Spleen (tissue), 11 donors: ENCODE measurements at regions not wholly inside any gene's neighbourhood (a gene's known extent, or its start where the extent isn't known, plus 50 kb on each side); places are given as distances from the start of the nearest gene placed in this dataset.

Source experiments
- DNase-seq: peaks from one replicate; pipeline ENCODE4 v3.0.0-alpha.2; 2020
- H3K27ac ChIP-seq, 8 donors: fragments of 200-600 bp; sonication (generic) in 7 of 8; 1 replicate in 4 of 8; 2 replicates in 4 of 8; pipeline versions ENCODE4 v1.5.0 to v1.8.0; 2016 to 2021; ENCODE audit warnings: inconsistent platforms in 4 of 8, mild to moderate bottlenecking in 4 of 8, moderate library complexity in 1 of 8
- H3K27me3 ChIP-seq, 7 donors: fragments of 200-600 bp; sonication (generic) in 6 of 7; replicated peaks in 1 of 7; 1 replicate in 4 of 7; 2 replicates in 3 of 7; pipeline versions ENCODE4 v1.5.0 to v1.8.0; 2016 to 2021; ENCODE audit warnings: inconsistent platforms in 3 of 7, mild to moderate bottlenecking in 1 of 7
- H3K36me3 ChIP-seq, 6 donors: fragments of 200-600 bp; sonication (generic) in 5 of 6; 1 replicate in 4 of 6; 2 replicates in 2 of 6; pipeline versions ENCODE4 v1.5.0 to v1.8.0; 2016 to 2021; ENCODE audit warnings: inconsistent platforms in 2 of 6
- H3K4me1 ChIP-seq, 6 donors: fragments of 200-600 bp; sonication (generic) in 5 of 6; 1 replicate in 3 of 6; 2 replicates in 3 of 6; pipeline versions ENCODE4 v1.5.0 to v1.8.0; 2016 to 2021; ENCODE audit warnings: inconsistent platforms in 3 of 6
- H3K4me3 ChIP-seq, 8 donors: fragments of 200-600 bp; sonication (generic) in 7 of 8; 1 replicate in 4 of 8; 2 replicates in 4 of 8; pipeline versions ENCODE4 v1.5.0 to v1.8.0; 2016 to 2021; ENCODE audit warnings: inconsistent platforms in 4 of 8, mild to moderate bottlenecking in 4 of 8, moderate library complexity in 2 of 8
- H3K9me3 ChIP-seq, 8 donors: fragments of 200-600 bp; sonication (generic) in 7 of 8; 1 replicate in 4 of 8; 2 replicates in 4 of 8; pipeline versions ENCODE4 v1.5.0 to v1.8.0; 2016 to 2021; ENCODE audit warnings: inconsistent platforms in 4 of 8
- POLR2A ChIP-seq, 3 donors: fragments of 450-650 bp; IDR thresholded peaks; one replicate each; pipeline ENCODE4 v1.5.1; 2017; ENCODE audit warnings: antibody characterized with exemption in 3 of 3, mild to moderate bottlenecking in 1 of 3
- POLR2AphosphoS5 ChIP-seq, 3 donors: sonication (generic); formaldehyde crosslinking; IDR thresholded peaks; one replicate each; pipeline ENCODE4 v1.5.1; 2017; ENCODE audit warnings: antibody characterized with exemption in 3 of 3
- WGBS, 5 donors: extraction: QIAGEN DNeasy Blood & Tissue Kit in 3 of 5; methylation state at CpG; one replicate each; pipeline versions ENCODE4 v1.1.5 to v1.1.7; 2013 to 2018; 5-methylcytosine and 5-hydroxymethylcytosine counted together
- intact Hi-C: fragments of 100-400 bp; cut with DNase I; formaldehyde crosslinking; loops from one replicate; pipeline ENCODE4 v1.15.0; 2023; ENCODE audit warnings: low total_unique reads
- TF ChIP-seq, protein P1 (sequence below), 11 experiments: fragments of 200-600 bp in 7 of 11; fragments of 450-650 bp in 4 of 11; sonication (generic) in 4 of 11; IDR thresholded peaks in 8 of 11; conservative IDR thresholded peaks in 3 of 11; 1 replicate in 7 of 11; 2 replicates in 4 of 11; pipeline versions ENCODE4 v1.4.0 to v1.8.0; 2016 to 2021; ENCODE audit warnings: antibody characterized with exemption in 11 of 11, inconsistent platforms in 4 of 11, mild to moderate bottlenecking in 1 of 11
- donor health status: healthy with polysubstance abuse.
- donor health status: DM: no; HTN: no; CAD: no; lungs with moderate emphysema.
- donor health status: DM: no; HTN: no; CAD: no.
- donor health status: Bipolar disorder and iron deficiency.
- donor health status: healthy.
- donor health status: DM: no; HTN: no; CAD: no.
- donor health status: DM: yes; HTN: yes; CAD: no.

DNA sequence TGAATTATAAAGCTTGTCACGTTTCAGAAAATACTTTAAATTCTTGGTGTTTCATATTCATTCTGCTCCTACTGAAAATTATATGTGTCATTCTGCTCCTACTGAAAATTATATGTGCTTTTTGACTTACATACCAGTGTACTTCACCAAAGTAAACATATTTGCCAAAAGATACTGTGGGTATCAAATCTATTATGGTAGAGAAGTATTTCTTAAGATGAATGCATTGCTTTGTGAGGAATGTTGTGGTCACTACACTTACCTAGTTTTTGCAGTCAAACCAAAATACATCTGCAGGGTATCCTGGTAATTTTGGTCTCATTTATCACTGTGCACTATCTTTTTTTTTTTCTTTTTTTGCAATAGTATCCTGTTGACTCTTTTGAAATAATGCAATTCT, 287.7 kb upstream of the MAD2L1 start:
- H3K4me3 ChIP-seq = no peak overlapping the region
- TF ChIP-seq, protein P1, sequence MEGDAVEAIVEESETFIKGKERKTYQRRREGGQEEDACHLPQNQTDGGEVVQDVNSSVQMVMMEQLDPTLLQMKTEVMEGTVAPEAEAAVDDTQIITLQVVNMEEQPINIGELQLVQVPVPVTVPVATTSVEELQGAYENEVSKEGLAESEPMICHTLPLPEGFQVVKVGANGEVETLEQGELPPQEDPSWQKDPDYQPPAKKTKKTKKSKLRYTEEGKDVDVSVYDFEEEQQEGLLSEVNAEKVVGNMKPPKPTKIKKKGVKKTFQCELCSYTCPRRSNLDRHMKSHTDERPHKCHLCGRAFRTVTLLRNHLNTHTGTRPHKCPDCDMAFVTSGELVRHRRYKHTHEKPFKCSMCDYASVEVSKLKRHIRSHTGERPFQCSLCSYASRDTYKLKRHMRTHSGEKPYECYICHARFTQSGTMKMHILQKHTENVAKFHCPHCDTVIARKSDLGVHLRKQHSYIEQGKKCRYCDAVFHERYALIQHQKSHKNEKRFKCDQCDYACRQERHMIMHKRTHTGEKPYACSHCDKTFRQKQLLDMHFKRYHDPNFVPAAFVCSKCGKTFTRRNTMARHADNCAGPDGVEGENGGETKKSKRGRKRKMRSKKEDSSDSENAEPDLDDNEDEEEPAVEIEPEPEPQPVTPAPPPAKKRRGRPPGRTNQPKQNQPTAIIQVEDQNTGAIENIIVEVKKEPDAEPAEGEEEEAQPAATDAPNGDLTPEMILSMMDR (IDR thresholded peaks at IDR 0.05 in 8 of 11, conservative IDR thresholded peaks at IDR 0.05 in 3 of 11) = no peak
- no peak for TF ChIP-seq POLR2A (IDR thresholded peaks at IDR 0.05)
- no peak for TF ChIP-seq POLR2AphosphoS5 (IDR thresholded peaks at IDR 0.05)
- no peaks in the 10 kb centered on the region for H3K9me3 ChIP-seq
- 41 to 62% (median 46%) methylated on average over 1 of the region's 1 CpG for WGBS, 5 donors
- intact Hi-C loops = no loop called here
- H3K36me3 ChIP-seq = no peaks in the 10 kb centered on the region
- no peaks in the 10 kb centered on the region for H3K4me1 ChIP-seq
- no peak for DNase-seq
- H3K27me3 ChIP-seq = no peaks in the 10 kb centered on the region
- H3K27ac ChIP-seq = no peak overlapping the region

DNA sequence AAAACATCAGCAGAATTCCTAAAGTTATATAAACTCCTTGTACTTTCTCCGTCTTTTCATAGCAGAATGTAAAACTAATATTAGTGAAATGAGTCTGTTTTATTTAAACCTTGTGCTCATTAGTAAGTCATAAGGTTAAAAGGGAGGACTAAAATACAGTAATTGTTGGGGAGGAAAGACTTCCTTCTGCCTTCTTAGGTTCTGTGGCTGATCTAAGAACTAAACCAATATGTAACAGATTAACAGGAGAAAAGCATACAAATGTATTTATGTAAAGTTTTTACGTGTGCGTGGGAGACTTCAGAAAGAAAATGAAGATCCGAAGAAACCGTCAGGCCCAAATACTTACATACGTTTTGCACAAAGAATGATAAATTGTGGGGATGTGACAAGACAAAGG, 286.6 kb upstream of the MAD2L1 start:
- no peak overlapping the region for H3K4me3 ChIP-seq
- DNase-seq = no peak
- intact Hi-C loops = no loop called here
- TF ChIP-seq POLR2AphosphoS5 (IDR thresholded peaks at IDR 0.05) (no peak), POLR2A (IDR thresholded peaks at IDR 0.05) (no peak)
- TF ChIP-seq, protein P1 (IDR thresholded peaks at IDR 0.05 in 8 of 11, conservative IDR thresholded peaks at IDR 0.05 in 3 of 11) = no peak
- no peaks in the 10 kb centered on the region for H3K36me3 ChIP-seq
- no peaks in the 10 kb centered on the region for H3K4me1 ChIP-seq
- H3K9me3 ChIP-seq = no peaks in the 10 kb centered on the region
- H3K27me3 ChIP-seq = no peaks in the 10 kb centered on the region
- H3K27ac ChIP-seq = no peak overlapping the region
- WGBS, 5 donors = 68 to 78% (median 73%) methylated on average over 6 of the region's 6 CpGs

DNA sequence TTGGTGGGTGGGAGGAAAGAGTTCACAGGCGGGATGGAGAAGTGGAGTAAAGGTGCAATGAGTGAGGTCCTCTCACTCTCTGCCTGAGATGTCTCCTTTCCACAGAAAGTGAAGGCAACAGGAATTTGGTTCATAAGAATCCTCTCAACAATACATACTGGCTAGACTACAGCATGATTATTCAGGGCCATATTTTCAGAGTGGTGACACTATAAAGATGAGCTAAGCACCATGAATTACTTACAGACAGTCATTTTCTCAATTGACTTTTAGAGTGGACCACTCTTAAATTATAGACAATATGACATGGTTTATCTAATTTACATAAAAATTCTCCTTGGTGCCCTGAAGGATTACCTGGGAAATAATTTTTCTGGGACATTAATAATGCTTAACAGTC, 286.1 kb upstream of the MAD2L1 start:
- 87 to 97% (median 92%) methylated on average over 1 of the region's 1 CpG for WGBS, 5 donors
- DNase-seq = no peak
- H3K27me3 ChIP-seq = no peaks in the 10 kb centered on the region
- TF ChIP-seq POLR2A (IDR thresholded peaks at IDR 0.05) (no peak), POLR2AphosphoS5 (IDR thresholded peaks at IDR 0.05) (no peak)
- TF ChIP-seq, protein P1 (IDR thresholded peaks at IDR 0.05 in 8 of 11, conservative IDR thresholded peaks at IDR 0.05 in 3 of 11) = no peak
- intact Hi-C loops = no loop called here
- H3K9me3 ChIP-seq = no peaks in the 10 kb centered on the region
- no peak overlapping the region for H3K4me3 ChIP-seq
- H3K27ac ChIP-seq = no peak overlapping the region
- H3K4me1 ChIP-seq = no peaks in the 10 kb centered on the region
- no peaks in the 10 kb centered on the region for H3K36me3 ChIP-seq

DNA sequence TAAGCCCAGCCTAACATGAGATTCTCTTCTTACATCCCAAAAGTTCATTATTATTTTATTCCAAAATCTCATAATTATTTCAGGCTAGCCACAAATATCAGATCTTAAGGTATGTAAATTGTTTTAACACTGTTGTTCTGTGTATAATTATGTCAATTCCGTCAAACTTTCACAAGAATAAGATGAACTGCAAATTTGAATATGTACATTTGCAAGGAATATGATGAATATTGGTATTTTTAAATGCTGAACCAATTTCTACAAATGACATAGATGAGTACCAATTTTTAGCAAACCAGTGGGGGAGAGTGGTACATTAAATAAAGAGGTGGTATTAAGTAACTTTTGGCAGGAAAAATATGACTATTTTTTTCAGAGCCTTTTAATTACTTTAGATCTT, 282.3 kb upstream of the MAD2L1 start:
- DNase-seq = no peak
- TF ChIP-seq, protein P1 (IDR thresholded peaks at IDR 0.05 in 8 of 11, conservative IDR thresholded peaks at IDR 0.05 in 3 of 11) = no peak
- TF ChIP-seq POLR2A (IDR thresholded peaks at IDR 0.05) = no peak
- no peak for TF ChIP-seq POLR2AphosphoS5 (IDR thresholded peaks at IDR 0.05)
- H3K4me3 ChIP-seq = no peak overlapping the region
- no peaks in the 10 kb centered on the region for H3K27me3 ChIP-seq
- no peaks in the 10 kb centered on the region for H3K4me1 ChIP-seq
- no peak overlapping the region for H3K27ac ChIP-seq
- 80 to 89% (median 87%) methylated on average over 1 of the region's 1 CpG for WGBS, 5 donors
- intact Hi-C loops = no loop called here
- H3K9me3 ChIP-seq = no peaks in the 10 kb centered on the region
- no peaks in the 10 kb centered on the region for H3K36me3 ChIP-seq
